Superior temporal gyrus (tissue), 1 donor: ENCODE measurements at regions not wholly inside any gene's neighbourhood (a gene's known extent, or its start where the extent isn't known, plus 50 kb on each side); places are given as distances from the start of the nearest gene placed in this dataset.
"Not testable (repeated sequence)": the region's sequence is repeated elsewhere in the genome, so short reads cannot be mapped to it uniquely, and the experiment has no call there.

Experiments used
- DNase-seq: peaks from one replicate; pipeline ENCODE4 v3.0.0-alpha.2; 2016; ENCODE audit errors: extremely low spot score

DNA sequence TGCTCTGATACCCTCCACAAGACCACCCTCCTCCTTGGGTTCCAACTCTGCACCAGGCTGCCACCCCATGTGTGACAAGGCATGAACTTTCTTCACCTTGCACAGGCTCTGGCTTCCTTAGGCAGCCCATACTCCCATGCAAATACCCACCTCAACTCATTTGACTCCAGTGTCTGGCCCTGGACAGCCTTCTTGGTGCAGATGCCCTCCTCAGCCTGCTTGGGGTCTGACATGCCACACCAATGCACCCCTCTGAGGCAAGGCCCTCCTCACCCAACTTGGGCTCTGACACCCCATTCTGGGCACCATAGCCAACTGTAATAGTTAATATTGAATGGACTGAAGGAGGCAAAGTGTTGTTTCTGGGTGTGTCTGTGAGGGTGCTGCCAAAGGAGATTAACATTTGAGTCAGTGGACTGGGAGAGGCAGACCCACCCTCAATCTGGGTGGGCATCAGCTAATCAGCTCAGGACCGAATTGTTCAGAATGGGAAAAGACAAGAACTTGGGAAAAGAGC, 115.0 kb upstream of the EPB41L4A start:
- DNase-seq = no peak

DNA sequence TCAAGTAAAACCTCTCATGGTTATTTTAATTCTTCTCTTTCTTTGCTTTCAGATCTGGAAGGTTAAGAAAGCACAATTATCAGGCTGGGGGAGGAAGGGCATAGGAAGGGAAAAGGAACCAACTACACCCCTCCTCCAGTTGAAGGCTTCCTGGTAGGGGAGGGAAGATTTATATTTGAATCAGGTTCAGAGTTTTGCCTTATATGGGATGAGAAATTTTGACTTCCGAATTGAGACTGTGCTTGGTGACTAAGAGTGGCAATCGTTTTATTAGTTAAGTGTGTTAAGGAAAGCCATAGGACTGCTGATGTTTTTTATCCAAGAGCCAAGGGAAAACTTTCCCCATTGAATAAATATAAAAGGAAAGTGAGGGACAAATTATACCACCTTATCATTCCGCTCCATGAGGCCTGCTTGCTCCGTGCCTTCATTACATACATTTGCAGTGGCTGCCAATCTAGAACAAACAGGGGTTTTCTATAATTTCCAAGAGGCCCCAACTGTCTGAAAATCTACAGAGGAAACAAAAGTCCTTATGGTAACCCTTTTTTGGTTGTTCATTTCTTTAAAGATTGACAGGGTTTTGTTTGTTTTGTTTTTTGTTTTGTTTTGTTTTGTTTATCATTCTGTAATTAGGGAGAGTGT, 115.7 kb upstream of the EPB41L4A start:
- DNase-seq = no peak

DNA sequence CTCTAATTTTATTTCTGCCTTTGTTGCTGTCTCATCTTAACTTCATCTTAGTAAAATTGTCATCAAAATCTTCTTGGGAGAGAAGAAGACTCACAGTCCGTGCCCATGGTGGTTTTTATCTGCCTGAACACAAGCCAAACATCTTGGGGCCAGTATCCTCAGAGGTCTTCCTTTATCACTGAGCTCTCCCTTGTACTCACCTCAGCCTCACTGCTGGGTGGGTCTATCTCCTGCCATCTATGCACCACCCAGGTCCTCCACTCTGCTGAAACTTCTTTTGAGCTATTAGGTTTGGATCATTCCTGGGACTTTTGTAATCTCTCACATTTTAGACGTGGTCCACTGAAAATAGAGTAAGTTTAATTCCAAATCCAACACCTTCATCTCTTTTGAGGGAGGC, 116.3 kb upstream of the EPB41L4A start:
- no peak for DNase-seq

DNA sequence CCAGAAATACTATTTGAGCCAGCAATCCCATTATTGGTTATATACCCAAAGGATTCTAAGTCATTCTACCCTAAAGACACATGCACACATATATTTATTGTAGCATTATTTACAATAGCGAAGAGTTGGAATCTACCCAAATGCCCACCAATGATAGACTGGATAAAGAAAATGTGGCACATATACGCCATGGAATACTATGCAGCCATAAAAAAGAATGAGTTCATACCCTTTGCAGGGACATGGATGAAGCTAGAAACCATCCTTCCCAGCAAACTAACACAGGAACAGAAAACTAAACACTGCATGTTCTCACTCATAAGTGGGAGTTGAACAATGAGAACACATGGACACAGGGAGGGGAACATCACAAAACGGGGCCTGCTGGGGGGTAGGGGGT, 125.5 kb upstream of the EPB41L4A start:
- DNase-seq = not testable (repeated sequence)

DNA sequence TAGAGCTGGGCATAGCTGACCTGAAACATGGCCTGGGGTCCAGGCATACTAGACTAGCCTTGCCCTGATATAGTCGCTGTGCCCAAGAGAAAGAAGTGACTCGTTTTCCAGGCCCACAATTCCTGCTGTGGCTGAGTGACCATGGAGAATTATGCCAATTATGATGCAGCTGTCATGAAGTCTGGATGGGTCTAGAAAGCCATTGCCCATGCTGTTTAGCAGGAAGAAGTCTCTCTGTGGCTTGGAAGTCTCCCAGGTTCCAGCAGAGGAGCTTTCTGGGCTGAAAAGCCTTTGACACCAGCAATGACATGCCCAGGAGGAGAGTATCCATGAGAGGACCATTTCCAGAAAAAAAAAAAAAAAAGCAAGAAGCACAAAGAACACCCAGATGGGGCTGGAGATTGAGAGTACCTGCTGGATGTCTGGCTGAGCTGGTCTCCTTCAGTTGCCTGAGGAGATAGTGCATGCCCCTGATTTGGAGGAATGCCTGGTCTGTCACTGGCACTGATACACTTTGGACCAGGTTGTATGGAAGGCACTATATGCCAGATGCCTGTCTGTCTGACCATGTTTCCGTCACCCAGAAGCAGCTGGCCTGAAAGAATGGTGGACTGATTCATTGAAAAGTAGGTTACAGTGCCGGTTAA, 128.0 kb upstream of the EPB41L4A start:
- DNase-seq = no peak

DNA sequence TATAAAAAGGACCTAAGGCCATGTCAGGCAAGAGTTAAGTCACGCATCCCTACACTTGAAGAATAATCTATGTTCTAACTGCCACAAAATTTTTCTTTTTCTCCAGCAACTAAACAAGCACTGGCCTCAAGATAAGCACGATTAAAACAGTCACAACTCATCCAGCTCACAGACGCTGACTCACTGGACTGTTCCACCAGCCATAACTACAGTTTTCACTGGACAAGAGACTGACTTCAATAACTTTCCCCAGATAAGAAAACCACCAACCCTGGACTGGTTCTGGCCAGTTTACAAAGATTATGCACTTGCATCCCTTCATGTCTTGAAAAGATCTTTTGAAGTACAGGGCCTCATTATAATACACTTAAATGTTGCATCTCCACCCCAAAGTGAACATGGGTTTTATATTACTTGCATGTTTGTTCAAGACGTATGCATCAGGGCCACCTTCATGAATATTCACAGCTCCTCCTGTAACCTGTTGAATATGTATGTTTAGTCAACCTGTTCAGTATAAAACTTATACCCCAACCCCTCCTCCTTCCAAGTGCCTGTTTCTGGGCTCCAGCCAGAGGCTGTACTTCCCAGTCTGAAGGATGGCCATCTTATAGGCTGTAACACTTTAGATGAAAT, 129.3 kb upstream of the EPB41L4A start:
- DNase-seq = no peak

DNA sequence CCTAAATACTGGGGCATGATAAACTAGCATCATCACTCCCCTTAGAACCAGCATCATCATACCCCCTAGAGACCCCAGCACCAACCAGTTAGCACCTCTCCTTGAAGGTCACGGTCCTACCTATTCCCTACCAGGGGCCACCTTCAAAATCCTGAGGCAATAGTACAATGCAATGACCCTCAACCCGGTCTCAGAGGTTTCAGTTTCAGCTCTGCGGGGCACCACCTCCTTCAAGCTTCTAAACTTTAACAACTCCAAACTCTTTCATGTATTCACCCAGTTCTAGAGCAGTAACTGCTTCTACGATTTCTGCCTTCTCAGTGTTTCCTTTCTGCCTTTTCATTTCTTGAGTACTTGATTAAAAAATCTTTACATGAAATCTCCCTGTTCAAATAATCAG, 130.1 kb upstream of the EPB41L4A start:
- no peak for DNase-seq

DNA sequence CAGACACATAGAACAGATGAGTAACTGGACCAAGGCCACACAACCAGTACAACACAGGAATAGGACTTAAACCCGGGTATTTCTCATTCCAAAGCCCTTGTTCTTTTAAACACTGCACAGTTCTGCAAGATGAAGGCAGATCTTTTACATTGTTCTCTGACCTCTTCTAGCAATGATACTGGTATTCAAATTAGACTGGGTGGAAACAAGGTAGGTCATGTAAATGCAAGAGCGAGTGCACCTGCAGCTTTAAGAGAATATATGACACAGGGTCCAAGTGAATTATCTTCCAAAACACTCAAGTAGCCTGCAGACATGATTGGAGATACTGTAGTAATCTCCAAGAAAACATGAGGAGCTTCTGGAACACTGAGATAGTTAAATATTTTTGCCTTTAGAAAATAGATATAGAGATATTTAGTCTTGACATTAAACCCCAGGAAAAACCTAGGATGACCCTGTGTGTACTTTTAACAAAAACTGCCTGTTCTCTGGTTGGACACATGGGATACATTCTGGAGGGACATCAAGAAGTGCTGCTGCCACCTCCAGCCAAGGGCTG, 130.6 kb upstream of the EPB41L4A start:
- DNase-seq = no peak

DNA sequence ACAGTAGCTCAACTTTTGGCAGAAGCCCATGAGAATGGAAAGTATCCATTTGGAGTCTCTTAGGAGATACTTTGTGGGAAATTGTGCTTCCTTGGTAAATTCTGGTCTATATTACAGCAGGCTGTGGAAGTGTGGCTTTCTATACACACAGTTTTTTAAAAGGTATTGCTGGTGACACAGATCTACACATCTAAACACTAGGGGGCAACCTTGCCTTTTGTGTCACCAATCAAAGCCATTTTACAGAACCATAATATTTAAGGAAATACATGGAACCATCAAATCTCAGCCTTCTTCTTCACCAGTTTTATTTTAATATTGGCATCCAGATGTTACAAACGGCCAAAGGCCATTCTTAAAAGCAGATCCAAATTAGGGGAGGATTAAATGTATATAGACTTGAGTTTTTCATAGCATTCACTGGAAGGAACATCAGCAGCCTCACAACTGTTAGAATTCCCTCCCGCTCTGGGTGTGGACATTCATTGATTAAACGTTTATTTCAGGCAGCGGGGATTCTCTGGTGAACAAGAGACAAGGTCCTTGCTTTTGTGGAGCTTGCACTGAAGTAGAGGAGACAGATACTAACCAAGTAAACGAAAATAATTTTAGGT, 132.4 kb upstream of the EPB41L4A start:
- peak; percentile 95 for DNase-seq

DNA sequence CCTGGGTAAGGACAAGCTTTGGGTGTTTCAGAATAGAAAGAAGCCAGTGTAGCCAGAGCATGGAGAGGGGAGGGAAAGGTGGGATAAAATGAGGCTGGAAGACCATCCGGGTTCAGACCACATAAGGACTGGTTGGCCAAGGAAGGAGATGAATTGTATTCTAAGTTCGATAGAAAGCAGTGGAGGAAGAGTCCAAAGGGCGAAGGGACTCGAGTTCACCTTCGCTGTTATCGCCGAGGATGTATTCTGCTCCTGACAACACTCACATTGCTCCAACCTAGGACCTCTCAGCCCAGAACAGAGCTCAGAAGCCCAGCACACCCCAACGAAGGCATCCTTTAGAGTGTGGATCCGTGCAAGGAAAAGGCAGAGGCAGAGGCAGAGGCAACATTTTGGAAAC, 133.1 kb upstream of the EPB41L4A start:
- DNase-seq = peak; percentile 33

DNA sequence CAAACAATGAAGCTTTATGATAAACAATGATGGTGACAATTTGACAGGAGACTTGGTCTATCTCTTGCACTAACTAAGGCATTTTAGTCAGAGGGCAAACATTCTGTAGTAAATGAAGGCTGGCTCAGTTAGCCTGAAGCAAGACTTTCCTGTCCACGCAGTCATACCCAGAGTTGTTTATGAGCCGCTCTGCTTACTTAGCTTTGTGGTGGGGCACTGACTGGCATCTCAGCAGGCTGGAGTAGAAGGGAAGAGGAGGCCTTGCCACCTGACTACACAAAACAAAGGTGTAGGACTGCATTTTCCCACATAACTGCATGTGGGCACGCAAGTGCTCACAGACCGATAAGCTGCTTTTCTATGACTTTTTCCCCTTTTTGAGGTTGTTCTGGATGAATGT, 133.7 kb upstream of the EPB41L4A start:
- DNase-seq = peak; percentile 26

DNA sequence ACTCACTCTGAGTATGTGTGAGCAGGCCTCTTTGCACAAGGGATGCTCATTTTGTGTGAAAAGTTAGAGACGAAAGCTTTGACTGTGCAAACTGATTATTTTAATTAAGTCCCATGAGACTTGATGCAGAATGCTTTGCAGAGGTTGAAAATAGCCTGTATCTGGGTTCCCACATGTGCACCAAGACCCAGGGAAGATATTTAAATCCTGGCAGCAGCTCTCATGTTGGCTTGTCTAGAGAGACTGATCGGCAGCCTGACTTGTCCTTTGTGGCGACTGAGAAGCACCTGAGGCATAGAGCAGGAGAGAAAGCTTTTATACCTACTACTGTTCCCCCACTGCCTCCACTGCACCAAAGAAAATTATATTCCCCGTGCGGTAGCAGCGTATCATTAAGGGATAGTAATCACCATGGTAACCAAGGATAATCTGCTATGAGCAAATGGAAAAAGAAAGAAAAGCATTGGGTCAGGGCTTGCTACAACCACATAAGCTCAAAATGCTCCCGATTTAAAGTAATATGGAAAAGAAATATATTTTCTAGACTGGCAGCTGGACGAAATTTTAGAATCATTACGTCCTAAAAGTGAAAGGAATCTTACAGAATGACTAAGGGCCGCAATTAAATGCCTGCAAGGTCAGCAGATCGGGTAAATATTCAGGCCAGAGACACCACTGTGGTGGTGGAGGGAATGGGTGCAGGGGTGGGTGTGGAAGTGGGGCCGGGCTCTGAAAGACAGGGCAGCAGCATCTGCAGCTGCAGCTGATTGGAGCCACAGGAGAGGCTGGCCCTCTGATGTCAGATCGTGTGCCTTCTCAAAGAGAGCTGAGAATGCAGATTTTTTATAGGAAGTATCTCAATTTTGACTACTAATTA, 135.3 kb upstream of the EPB41L4A start:
- peak; percentile 67 for DNase-seq

DNA sequence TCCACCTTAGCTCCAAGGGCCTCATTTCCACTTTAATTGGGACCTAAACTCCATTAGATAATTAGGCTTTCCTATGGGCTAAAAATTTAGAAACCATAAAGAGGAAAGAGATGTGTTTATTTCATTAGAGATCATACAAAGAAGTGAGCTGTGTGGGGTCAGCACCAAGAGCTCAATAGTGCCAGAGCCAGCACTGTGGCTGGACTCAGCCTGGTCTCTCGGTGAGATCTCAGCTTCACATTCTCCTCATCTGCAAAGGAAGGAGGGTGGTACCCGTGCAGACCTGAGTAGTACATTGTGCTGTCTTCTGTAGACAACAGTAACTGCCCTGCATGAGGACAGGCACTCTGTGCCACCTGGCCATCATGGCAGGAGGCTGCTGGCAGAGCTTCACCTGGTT, 136.1 kb upstream of the EPB41L4A start:
- no peak for DNase-seq

DNA sequence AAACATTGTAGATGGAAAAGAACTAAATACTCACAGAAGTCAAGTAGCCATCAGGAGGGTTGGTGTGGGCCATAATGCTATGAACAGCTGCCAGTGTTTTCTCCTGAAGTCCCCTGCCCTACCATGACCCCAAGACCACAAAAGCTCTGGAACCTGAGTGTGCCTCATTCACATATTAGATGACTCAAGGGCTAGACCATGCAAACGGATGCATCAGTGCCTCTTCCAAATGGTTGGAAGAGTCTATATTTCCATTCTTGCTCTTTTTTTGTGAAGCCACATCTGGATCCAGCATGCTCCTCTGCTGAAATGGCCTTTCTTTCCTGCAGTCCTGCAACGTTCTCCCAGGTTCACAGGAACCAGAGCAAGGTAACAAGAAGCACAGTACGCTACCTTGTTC, 136.6 kb upstream of the EPB41L4A start:
- no peak for DNase-seq

DNA sequence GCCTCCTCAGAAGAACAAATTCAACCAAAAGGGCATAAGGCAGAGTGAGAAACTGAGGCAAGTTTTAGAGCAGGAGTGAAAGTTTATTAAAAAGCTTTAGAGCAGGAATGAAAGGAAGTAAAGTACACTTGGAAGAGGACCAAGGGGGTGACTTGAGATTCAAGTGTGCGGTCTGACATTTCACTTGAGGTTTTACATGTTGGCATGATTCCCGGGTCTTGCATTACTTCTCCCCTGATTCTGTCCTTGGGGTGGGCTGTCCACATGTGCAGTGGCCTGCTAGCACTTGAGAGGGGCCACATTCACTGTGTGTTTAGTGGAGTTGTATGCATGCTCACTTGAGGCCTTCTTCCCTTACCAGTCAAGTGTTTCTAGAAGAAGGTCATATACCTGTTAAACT, 140.4 kb upstream of the EPB41L4A start:
- not testable (repeated sequence) for DNase-seq

DNA sequence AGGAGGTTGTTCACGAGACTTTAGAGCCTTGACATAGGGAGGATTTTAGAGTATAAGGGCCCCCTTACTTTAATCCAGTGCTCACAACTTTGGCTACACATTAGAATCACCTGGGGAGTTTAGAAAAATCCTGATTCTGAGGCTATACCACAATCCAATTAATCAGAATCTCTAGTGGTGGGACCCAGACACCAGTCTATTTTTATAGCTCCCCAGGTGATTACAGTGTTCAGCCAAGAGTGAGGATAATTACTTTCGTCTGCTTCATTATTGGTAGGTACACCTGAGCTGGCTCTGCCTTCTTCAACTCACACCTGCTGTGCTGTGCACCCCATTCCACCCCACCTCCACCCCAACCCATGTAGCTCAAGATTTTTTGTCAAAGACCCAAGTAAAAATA, 141.3 kb upstream of the EPB41L4A start:
- no peak for DNase-seq

DNA sequence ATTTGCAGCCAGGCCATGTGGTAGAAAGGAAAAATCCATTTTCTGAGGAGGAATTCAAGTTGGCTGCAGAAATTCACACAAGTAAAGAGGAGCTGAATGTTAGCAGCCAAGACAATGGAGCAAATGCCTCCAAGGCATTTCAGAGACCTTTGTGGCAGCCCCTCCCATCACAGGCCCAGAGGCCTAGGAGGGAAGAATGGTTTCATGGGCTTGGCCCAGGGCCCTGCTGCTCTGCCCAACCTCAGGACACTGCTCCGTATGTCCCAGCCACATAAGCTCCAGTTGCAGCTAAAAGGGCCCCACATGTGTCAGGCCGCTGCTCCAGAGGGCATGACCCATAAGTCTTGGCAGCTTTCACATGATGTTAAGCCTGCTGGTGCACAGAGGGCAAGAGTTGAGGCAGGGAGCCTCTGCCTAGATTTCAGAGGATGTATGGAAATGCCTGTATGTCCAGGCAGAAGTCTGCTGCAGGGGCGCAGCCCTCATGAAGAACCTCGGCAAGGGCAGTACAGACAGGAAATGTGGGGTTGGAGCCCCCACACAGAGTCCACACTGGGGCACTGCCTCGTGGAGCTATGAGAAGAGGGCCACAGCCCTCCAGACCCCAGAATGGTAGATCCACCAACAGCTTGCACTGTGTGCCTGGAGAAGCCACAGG, 144.2 kb upstream of the EPB41L4A start:
- no peak for DNase-seq

DNA sequence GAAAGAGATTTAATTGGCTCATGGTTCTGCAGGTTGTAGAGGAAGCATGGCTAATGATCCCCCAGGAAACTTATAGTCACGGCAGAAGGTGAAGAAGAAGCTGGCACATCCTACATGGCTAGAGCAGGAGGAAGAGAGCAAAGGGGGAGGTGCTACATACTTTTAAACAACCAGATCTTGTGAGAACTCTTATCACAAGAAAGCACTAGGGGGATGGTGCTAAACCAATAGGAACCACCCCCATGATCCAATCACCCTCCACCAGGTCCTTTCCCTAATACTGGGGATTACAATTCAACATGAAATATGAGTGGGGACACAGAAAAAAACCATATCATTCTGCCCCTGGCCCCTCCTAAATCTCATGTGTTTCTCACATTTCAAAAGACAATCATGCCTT, 147.2 kb upstream of the EPB41L4A start:
- no peak for DNase-seq

DNA sequence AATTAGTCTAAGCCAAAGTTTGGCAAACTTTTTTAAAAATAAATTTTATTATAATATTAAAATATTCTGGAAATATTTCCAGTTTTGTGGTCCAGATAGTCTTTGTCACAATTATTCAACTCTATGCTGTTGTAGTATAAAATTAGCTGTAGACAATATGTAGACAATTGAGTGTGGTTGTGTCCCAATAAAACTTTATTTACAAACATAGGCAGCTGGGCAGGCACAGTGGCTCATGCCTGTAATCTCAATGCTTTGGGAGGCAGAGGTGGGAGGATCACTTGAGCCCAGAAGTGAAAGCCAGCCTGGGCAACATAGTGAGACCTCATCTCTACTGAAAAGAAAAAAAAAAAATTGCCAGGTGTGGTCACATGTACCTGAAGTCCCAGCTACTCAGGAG, 150.5 kb upstream of the EPB41L4A start:
- no peak for DNase-seq

DNA sequence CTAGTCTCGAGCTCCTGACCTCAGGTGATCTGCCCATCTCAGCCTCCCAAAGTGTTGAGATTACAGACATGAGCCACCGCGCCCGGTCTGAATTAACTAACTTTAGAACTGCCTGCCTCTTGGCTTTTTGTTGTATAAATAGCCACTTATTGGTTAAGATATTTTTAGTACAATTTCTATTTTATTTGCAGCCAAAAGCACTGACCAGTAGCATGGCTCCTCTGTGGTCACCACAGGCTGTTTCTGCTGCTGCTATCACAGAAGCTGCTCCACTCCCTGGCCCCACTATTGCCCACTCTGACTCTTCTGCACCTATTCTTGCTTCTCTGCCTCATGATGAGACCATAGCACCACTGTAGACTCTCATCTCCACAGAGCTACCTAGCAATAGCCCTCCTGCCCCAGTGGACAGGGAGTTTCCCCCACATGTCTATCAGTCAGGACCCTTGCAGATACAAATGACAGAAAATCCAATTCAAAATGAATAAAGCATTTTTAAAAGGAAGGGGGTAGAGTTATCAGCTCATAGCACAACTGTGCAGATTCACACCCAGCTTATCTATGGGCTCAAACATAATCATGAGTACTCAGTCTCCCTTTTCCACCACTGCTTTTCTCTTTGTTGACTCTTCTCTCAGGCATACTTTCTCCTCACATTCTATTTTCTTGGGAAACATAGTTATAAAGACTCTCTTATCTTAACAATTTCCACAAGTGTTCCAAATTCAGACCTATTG, 151.8 kb upstream of the EPB41L4A start:
- no peak for DNase-seq
